Neutrophil (primary cell): ENCODE measurements at regions not wholly inside any gene's neighbourhood (a gene's known extent, or its start where the extent isn't known, plus 50 kb on each side); places are given as distances from the start of the nearest gene placed in this dataset.

Experiments used
- H3K27ac ChIP-seq: fragments of 200-600 bp; sonication (generic); 2 replicates; pipeline ENCODE4 v1.5.1; 2016; ENCODE audit warnings: mild to moderate bottlenecking, moderate library complexity
- H3K27me3 ChIP-seq: fragments of 200-600 bp; sonication (generic); 2 replicates; pipeline ENCODE4 v1.6.0; 2016; ENCODE audit warnings: mild to moderate bottlenecking
- H3K36me3 ChIP-seq: fragments of 200-600 bp; sonication (generic); 2 replicates; pipeline ENCODE4 v1.5.1; 2017
- H3K4me1 ChIP-seq, 2 experiments: fragments of 200-600 bp in 1 of 2; sonication (generic) in 1 of 2; 1 replicate in 1 of 2; 2 replicates in 1 of 2; pipeline versions ENCODE4 v1.5.1 to v1.6.1; 2013 to 2016; ENCODE audit warnings: low read depth in 1 of 2, low read length in 1 of 2, mild to moderate bottlenecking in 1 of 2, moderate library complexity in 1 of 2; ENCODE audit not compliant: control insufficient read depth in 1 of 2, insufficient read depth in 1 of 2
- H3K4me3 ChIP-seq, 2 experiments: fragments of 200-600 bp in 1 of 2; sonication (generic) in 1 of 2; 1 replicate in 1 of 2; 2 replicates in 1 of 2; pipeline ENCODE4 v1.5.1; 2013 to 2016; ENCODE audit warnings: low read depth in 1 of 2, low read length in 1 of 2, mild to moderate bottlenecking in 1 of 2, moderate library complexity in 1 of 2
- H3K9me3 ChIP-seq: fragments of 200-600 bp; sonication (generic); 2 replicates; pipeline ENCODE4 v1.5.1; 2016
- CTCF ChIP-seq: fragments of 200-600 bp; sonication (generic); IDR thresholded peaks from 2 replicates; pipeline ENCODE4 v1.5.1; 2016; ENCODE audit warnings: antibody characterized with exemption

DNA sequence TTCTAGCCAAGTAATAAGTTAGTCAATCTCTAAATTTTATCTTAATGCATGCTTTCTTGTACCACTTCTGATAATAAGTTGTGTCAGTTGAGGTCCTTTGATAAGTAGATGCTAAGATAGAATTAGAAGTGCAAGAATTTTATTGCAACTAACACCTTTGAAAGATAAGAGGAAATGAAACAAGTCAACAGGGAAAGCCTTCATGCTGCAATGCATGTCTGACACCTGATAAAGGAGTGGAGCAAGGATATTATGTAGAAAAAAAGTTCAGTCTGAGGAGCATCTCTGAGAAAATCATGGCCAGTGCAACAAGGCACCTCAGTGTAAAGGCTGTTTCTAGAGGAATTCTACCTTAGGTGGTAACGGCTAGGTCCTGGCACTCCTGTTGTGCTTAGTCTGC, 210.7 kb upstream of the PPP1R2C start:
- H3K4me1 ChIP-seq: no peaks in the 10 kb centered on the region
- no peak overlapping the region for H3K27ac ChIP-seq
- H3K4me3 ChIP-seq: no peak overlapping the region
- H3K36me3 ChIP-seq: no peaks in the 10 kb centered on the region
- H3K9me3 ChIP-seq: no peaks in the 10 kb centered on the region
- no peak for TF ChIP-seq CTCF
- H3K27me3 ChIP-seq: no peaks in the 10 kb centered on the region

GRCh38 chrX:42992199-42992943, 214.4 kb upstream of the PPP1R2C start:
- H3K4me3 ChIP-seq: no peak overlapping the region

GRCh38 chrX:42996861-42997260, 218.9 kb upstream of the PPP1R2C start:
- Histone ChIP-seq H3K4me3 (no peak overlapping the region), H3K36me3 (no peaks in the 10 kb centered on the region), H3K9me3 (no peaks in the 10 kb centered on the region), H3K27me3 (no peaks in the 10 kb centered on the region), H3K4me1 (no peaks in the 10 kb centered on the region), H3K27ac (no peak overlapping the region)
- TF ChIP-seq CTCF: no peak

More at GRCh38 chrX:42992199-42992943, 214.4 kb upstream of the PPP1R2C start:
- Histone ChIP-seq H3K27ac (no peak overlapping the region), H3K9me3 (no peaks in the 10 kb centered on the region), H3K27me3 (no peaks in the 10 kb centered on the region), H3K36me3 (no peaks in the 10 kb centered on the region), H3K4me1 (no peaks in the 10 kb centered on the region)
- TF ChIP-seq CTCF: no peak

GRCh38 chrX:43000121-43000520, 222.2 kb upstream of the PPP1R2C start:
- Histone ChIP-seq H3K27me3 (no peaks in the 10 kb centered on the region), H3K4me3 (no peak overlapping the region), H3K4me1 (no peaks in the 10 kb centered on the region), H3K36me3 (no peaks in the 10 kb centered on the region), H3K9me3 (no peaks in the 10 kb centered on the region), H3K27ac (no peak overlapping the region)
- TF ChIP-seq CTCF: no peak

DNA sequence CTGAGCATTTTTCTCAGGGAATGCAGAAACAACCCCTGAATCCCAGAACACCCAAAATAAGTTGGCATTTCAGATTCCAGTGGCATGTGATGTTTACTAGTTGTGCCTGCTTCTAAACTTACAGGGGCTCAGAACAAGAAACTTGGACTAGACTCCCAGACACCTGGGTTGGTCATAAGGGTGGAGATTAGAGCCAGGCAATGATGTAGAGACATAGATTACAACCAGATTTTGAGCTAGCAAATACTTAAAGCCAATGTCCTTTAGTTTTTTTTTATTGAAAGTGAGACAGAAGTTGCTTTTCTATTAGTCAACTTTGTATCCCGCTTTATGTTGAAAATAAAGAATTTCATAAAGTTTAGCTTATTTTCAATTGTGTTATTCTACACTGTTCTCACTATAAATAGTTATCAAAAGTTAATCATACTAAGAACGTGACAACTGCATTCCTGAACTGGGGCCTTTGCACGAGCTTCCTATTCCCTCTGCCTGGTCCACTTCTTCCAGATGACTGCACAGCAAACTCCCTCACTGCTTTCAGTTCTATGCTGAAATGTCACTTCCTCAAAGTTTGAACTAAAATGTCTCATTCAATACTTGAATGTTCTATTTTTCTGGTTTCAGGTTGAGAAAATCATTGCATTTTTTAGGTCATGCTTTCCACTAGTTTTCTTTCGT, 224.7 kb upstream of the PPP1R2C start:
- Histone ChIP-seq H3K27me3 (no peaks in the 10 kb centered on the region), H3K9me3 (no peaks in the 10 kb centered on the region), H3K4me3 (no peak overlapping the region), H3K36me3 (no peaks in the 10 kb centered on the region), H3K4me1 (no peaks in the 10 kb centered on the region), H3K27ac (no peak overlapping the region)
- TF ChIP-seq CTCF: no peak
